Naive B cell (primary cell): ENCODE measurements at regions not wholly inside any gene's neighbourhood (a gene's known extent, or its start where the extent isn't known, plus 50 kb on each side); places are given as distances from the start of the nearest gene placed in this dataset.

ENCODE experiments used
- ATAC-seq, 2 donors: fragments of 150-1000 bp; cut with Tn5 transposase; 2 replicates each; pipeline ENCODE4 v1.10.0; 2021; ENCODE audit warnings: low read depth in 2 of 2, mild to moderate bottlenecking in 2 of 2, moderate library complexity in 2 of 2
- DNase-seq: peaks from one replicate; pipeline ENCODE4 v3.0.0; 2022
- H3K27ac Mint-ChIP-seq, 6 donors: one replicate each; pipeline ENCODE4 v1.8.0; 2020 to 2022; ENCODE audit warnings: mild to moderate bottlenecking in 6 of 6, mixed read lengths in 6 of 6, moderate library complexity in 5 of 6, inconsistent platforms in 2 of 6
- H3K27me3 Mint-ChIP-seq, 3 donors: one replicate each; pipeline ENCODE4 v1.8.0; 2021 to 2022; ENCODE audit warnings: mixed read lengths in 3 of 3, mild to moderate bottlenecking in 1 of 3
- H3K36me3 Mint-ChIP-seq, 2 donors: one replicate each; pipeline ENCODE4 v1.8.0; 2020 to 2022; ENCODE audit warnings: mixed read lengths in 2 of 2, inconsistent platforms in 1 of 2, mild to moderate bottlenecking in 1 of 2
- H3K4me1 Mint-ChIP-seq, 3 donors: one replicate each; pipeline ENCODE4 v1.8.0; 2020 to 2022; ENCODE audit warnings: mixed read lengths in 3 of 3, inconsistent platforms in 1 of 3, mild to moderate bottlenecking in 1 of 3, moderate library complexity in 1 of 3
- H3K4me3 Mint-ChIP-seq, 8 donors: one replicate each; pipeline ENCODE4 v1.8.0; 2020 to 2022; ENCODE audit warnings: mild to moderate bottlenecking in 8 of 8, mixed read lengths in 8 of 8, moderate library complexity in 8 of 8, inconsistent platforms in 2 of 8
- H3K9me3 Mint-ChIP-seq, 7 donors: one replicate each; pipeline ENCODE4 v1.8.0; 2020 to 2022; ENCODE audit warnings: mixed read lengths in 7 of 7, mild to moderate bottlenecking in 5 of 7, inconsistent platforms in 2 of 7, moderate library complexity in 1 of 7

- Mint-ChIP-seq H3K36me3 (no peaks in the 10 kb centered on the region), H3K9me3 (no peaks in the 10 kb centered on the region), H3K27me3 (peaks cover 0 to 17% (median 0%) of the 10 kb centered on the region in 3 donors), H3K4me3 (no peak overlapping the region), H3K4me1 (no peaks in the 10 kb centered on the region), H3K27ac (no peak overlapping the region)
- ATAC-seq (peak in 1 of 2 donors; percentile 23), DNase-seq (no peak)
These were observed 135.9 kb downstream of the PAH start for GRCh38 chr12:102781117-102781516.

- Mint-ChIP-seq H3K9me3 (no peaks in the 10 kb centered on the region), H3K4me3 (no peak overlapping the region), H3K4me1 (no peaks in the 10 kb centered on the region), H3K27ac (no peak overlapping the region), H3K36me3 (no peaks in the 10 kb centered on the region), H3K27me3 (peaks cover 4 to 8% (median 6%) of the 10 kb centered on the region in 3 donors)
- ATAC-seq (no peak), DNase-seq (no peak)
These were observed 141.0 kb downstream of the PAH start for GRCh38 chr12:102776041-102776440.

- Mint-ChIP-seq H3K4me3 (no peak overlapping the region), H3K9me3 (no peaks in the 10 kb centered on the region), H3K36me3 (no peaks in the 10 kb centered on the region), H3K27ac (no peak overlapping the region), H3K4me1 (peaks cover 0 to 5% (median 0%) of the 10 kb centered on the region in 3 donors), H3K27me3 (peaks cover 23 to 42% (median 25%) of the 10 kb centered on the region in 3 donors)
- peak; percentile 37 for DNase-seq
- ATAC-seq, result peak; percentile 65 to 72
These were observed 147.6 kb downstream of the PAH start for GRCh38 chr12:102769323-102769916.

- no peaks in the 10 kb centered on the region for H3K36me3 Mint-ChIP-seq
- H3K4me1 Mint-ChIP-seq, result peaks cover 0 to 5% (median 0%) of the 10 kb centered on the region in 3 donors
- no peaks in the 10 kb centered on the region for H3K9me3 Mint-ChIP-seq
- peaks cover 22 to 52% (median 42%) of the 10 kb centered on the region in 3 donors for H3K27me3 Mint-ChIP-seq
- no peak overlapping the region for H3K27ac Mint-ChIP-seq
- H3K4me3 Mint-ChIP-seq, result no peak overlapping the region
- DNase-seq (no peak), ATAC-seq (no peak)
These were observed 150.1 kb downstream of the PAH start for GRCh38 chr12:102766961-102767360.

- H3K9me3 Mint-ChIP-seq, result no peaks in the 10 kb centered on the region
- peaks cover 26 to 43% (median 41%) of the 10 kb centered on the region in 3 donors for H3K27me3 Mint-ChIP-seq
These were observed 151.3 kb downstream of the PAH start for GRCh38 chr12:102765736-102766135.

GRCh38 chr12:102763471-102763870, 153.6 kb downstream of the PAH start:
- Mint-ChIP-seq H3K27me3 (peaks cover 18 to 34% (median 32%) of the 10 kb centered on the region in 3 donors), H3K4me3 (no peak overlapping the region), H3K27ac (no peak overlapping the region), H3K9me3 (no peaks in the 10 kb centered on the region), H3K36me3 (no peaks in the 10 kb centered on the region), H3K4me1 (no peaks in the 10 kb centered on the region)
- ATAC-seq (no peak), DNase-seq (no peak)

More at GRCh38 chr12:102765736-102766135, 151.3 kb downstream of the PAH start:
- H3K27ac Mint-ChIP-seq, result no peak overlapping the region
- H3K36me3 Mint-ChIP-seq, result no peaks in the 10 kb centered on the region
- peaks cover 0 to 5% (median 0%) of the 10 kb centered on the region in 3 donors for H3K4me1 Mint-ChIP-seq
- no peak overlapping the region for H3K4me3 Mint-ChIP-seq
- DNase-seq (no peak), ATAC-seq (no peak)

- Mint-ChIP-seq H3K9me3 (no peaks in the 10 kb centered on the region), H3K27me3 (peaks cover 18 to 34% (median 33%) of the 10 kb centered on the region in 3 donors), H3K27ac (peak overlapping the region in 1 of 6 donors; percentile 33), H3K4me3 (no peak overlapping the region), H3K36me3 (no peaks in the 10 kb centered on the region), H3K4me1 (no peaks in the 10 kb centered on the region)
- no peak for ATAC-seq
- DNase-seq, result no peak
These were observed 154.0 kb downstream of the PAH start for GRCh38 chr12:102763061-102763460.

- H3K9me3 Mint-ChIP-seq, result no peaks in the 10 kb centered on the region
- DNase-seq (no peak), ATAC-seq (no peak)
- no peak overlapping the region for H3K27ac Mint-ChIP-seq
- no peaks in the 10 kb centered on the region for H3K36me3 Mint-ChIP-seq
- H3K4me3 Mint-ChIP-seq, result no peak overlapping the region
- peaks cover 12 to 37% (median 29%) of the 10 kb centered on the region in 3 donors for H3K27me3 Mint-ChIP-seq
- H3K4me1 Mint-ChIP-seq, result no peaks in the 10 kb centered on the region
These were observed 156.7 kb downstream of the PAH start for GRCh38 chr12:102760322-102760721.

- ATAC-seq, result no peak
- no peak for DNase-seq
- Mint-ChIP-seq H3K27me3 (peaks cover 11 to 41% (median 29%) of the 10 kb centered on the region in 3 donors), H3K4me1 (no peaks in the 10 kb centered on the region), H3K27ac (no peak overlapping the region), H3K9me3 (no peaks in the 10 kb centered on the region), H3K4me3 (no peak overlapping the region), H3K36me3 (no peaks in the 10 kb centered on the region)
These were observed 157.6 kb downstream of the PAH start for GRCh38 chr12:102759466-102759865.

- no peak for DNase-seq
- no peaks in the 10 kb centered on the region for H3K9me3 Mint-ChIP-seq
- no peak overlapping the region for H3K27ac Mint-ChIP-seq
- no peaks in the 10 kb centered on the region for H3K36me3 Mint-ChIP-seq
- ATAC-seq, result no peak
- no peaks in the 10 kb centered on the region for H3K4me1 Mint-ChIP-seq
- no peak overlapping the region for H3K4me3 Mint-ChIP-seq
- peaks cover 11 to 35% (median 19%) of the 10 kb centered on the region in 3 donors for H3K27me3 Mint-ChIP-seq
These were observed 159.2 kb downstream of the PAH start for GRCh38 chr12:102757882-102758226.

GRCh38 chr12:102757154-102757881, 159.7 kb downstream of the PAH start:
- no peaks in the 10 kb centered on the region for H3K9me3 Mint-ChIP-seq
- H3K27me3 Mint-ChIP-seq, result peaks cover 11 to 32% (median 19%) of the 10 kb centered on the region in 3 donors
- no peaks in the 10 kb centered on the region for H3K36me3 Mint-ChIP-seq
- no peak overlapping the region for H3K27ac Mint-ChIP-seq
- no peak for DNase-seq
- no peaks in the 10 kb centered on the region for H3K4me1 Mint-ChIP-seq
- ATAC-seq, result no peak
- no peak overlapping the region for H3K4me3 Mint-ChIP-seq

- no peak for ATAC-seq
- DNase-seq, result no peak
- Mint-ChIP-seq H3K27me3 (peaks cover 18 to 39% (median 19%) of the 10 kb centered on the region in 3 donors), H3K27ac (no peak overlapping the region), H3K36me3 (no peaks in the 10 kb centered on the region), H3K4me1 (no peaks in the 10 kb centered on the region), H3K9me3 (no peaks in the 10 kb centered on the region), H3K4me3 (no peak overlapping the region)
These were observed 160.5 kb downstream of the PAH start for GRCh38 chr12:102756530-102756929.

GRCh38 chr12:102755266-102755665, 161.8 kb downstream of the PAH start:
- H3K4me3 Mint-ChIP-seq, result no peak overlapping the region
- H3K27ac Mint-ChIP-seq, result no peak overlapping the region
- H3K9me3 Mint-ChIP-seq, result no peaks in the 10 kb centered on the region
- no peaks in the 10 kb centered on the region for H3K36me3 Mint-ChIP-seq
- DNase-seq, result no peak
- no peaks in the 10 kb centered on the region for H3K4me1 Mint-ChIP-seq
- H3K27me3 Mint-ChIP-seq, result peaks cover 12 to 39% (median 19%) of the 10 kb centered on the region in 3 donors
- no peak for ATAC-seq

- Mint-ChIP-seq H3K27me3 (peaks cover 12 to 39% (median 19%) of the 10 kb centered on the region in 3 donors), H3K4me1 (no peaks in the 10 kb centered on the region), H3K4me3 (no peak overlapping the region), H3K36me3 (no peaks in the 10 kb centered on the region), H3K9me3 (no peaks in the 10 kb centered on the region), H3K27ac (no peak overlapping the region)
- no peak for ATAC-seq
- no peak for DNase-seq
These were observed 163.2 kb downstream of the PAH start for GRCh38 chr12:102753802-102754201.
